Activated naive CD8-positive, alpha-beta T cell (primary cell): ENCODE measurements at regions not wholly inside any gene's neighbourhood (a gene's known extent, or its start where the extent isn't known, plus 50 kb on each side); places are given as distances from the start of the nearest gene placed in this dataset.

Experiments
- H3K27ac Mint-ChIP-seq: one replicate; pipeline ENCODE4 v1.8.0; 2021; ENCODE audit warnings: mixed read lengths
- H3K27me3 Mint-ChIP-seq: one replicate; pipeline ENCODE4 v1.8.0; 2021; ENCODE audit warnings: mixed read lengths
- H3K36me3 Mint-ChIP-seq: one replicate; pipeline ENCODE4 v1.8.0; 2021; ENCODE audit warnings: mixed read lengths
- H3K4me1 Mint-ChIP-seq: one replicate; pipeline ENCODE4 v1.8.0; 2021; ENCODE audit warnings: low read depth, mixed read lengths
- H3K4me3 Mint-ChIP-seq: one replicate; pipeline ENCODE4 v1.8.0; 2021; ENCODE audit warnings: mild to moderate bottlenecking, mixed read lengths
- H3K9me3 Mint-ChIP-seq: one replicate; pipeline ENCODE4 v1.8.0; 2021; ENCODE audit warnings: low read depth, mixed read lengths

GRCh38 chr2:9740382-9741073 is 102.7 kb upstream of the TAF1B start:
- Mint-ChIP-seq H3K9me3 (no peaks in the 10 kb centered on the region), H3K4me1 (peaks cover 41% of the 10 kb centered on the region), H3K27me3 (no peaks in the 10 kb centered on the region), H3K4me3 (peak overlapping the region; percentile 13), H3K27ac (no peak overlapping the region), H3K36me3 (no peaks in the 10 kb centered on the region)

- peak overlapping the region; percentile 46 for H3K27ac Mint-ChIP-seq
- no peaks in the 10 kb centered on the region for H3K9me3 Mint-ChIP-seq
- no peaks in the 10 kb centered on the region for H3K27me3 Mint-ChIP-seq
- H3K4me3 Mint-ChIP-seq: no peak overlapping the region
- H3K4me1 Mint-ChIP-seq: peaks cover 35% of the 10 kb centered on the region
- H3K36me3 Mint-ChIP-seq: no peaks in the 10 kb centered on the region
These were observed 102.2 kb upstream of the TAF1B start for GRCh38 chr2:9741110-9741509.

- Mint-ChIP-seq H3K9me3 (no peaks in the 10 kb centered on the region), H3K4me3 (no peak overlapping the region), H3K27ac (no peak overlapping the region), H3K36me3 (no peaks in the 10 kb centered on the region), H3K4me1 (peaks cover 23% of the 10 kb centered on the region), H3K27me3 (no peaks in the 10 kb centered on the region)
These were observed 100.7 kb upstream of the TAF1B start for GRCh38 chr2:9742601-9743000.

GRCh38 chr2:9744256-9745004 is 98.8 kb upstream of the TAF1B start:
- Mint-ChIP-seq H3K27me3 (no peaks in the 10 kb centered on the region), H3K27ac (no peak overlapping the region), H3K4me1 (peaks cover 17% of the 10 kb centered on the region)

GRCh38 chr2:9745153-9745899 is 97.9 kb upstream of the TAF1B start:
- H3K27ac Mint-ChIP-seq: no peak overlapping the region
- no peaks in the 10 kb centered on the region for H3K27me3 Mint-ChIP-seq
- peaks cover 14% of the 10 kb centered on the region for H3K4me1 Mint-ChIP-seq
- H3K9me3 Mint-ChIP-seq: no peaks in the 10 kb centered on the region
- H3K36me3 Mint-ChIP-seq: no peaks in the 10 kb centered on the region
- no peak overlapping the region for H3K4me3 Mint-ChIP-seq

More at GRCh38 chr2:9744256-9745004, 98.8 kb upstream of the TAF1B start:
- H3K4me3 Mint-ChIP-seq: no peak overlapping the region
- no peaks in the 10 kb centered on the region for H3K36me3 Mint-ChIP-seq
- no peaks in the 10 kb centered on the region for H3K9me3 Mint-ChIP-seq

GRCh38 chr2:9747396-9747795 is 95.9 kb upstream of the TAF1B start:
- no peaks in the 10 kb centered on the region for H3K9me3 Mint-ChIP-seq
- no peak overlapping the region for H3K4me3 Mint-ChIP-seq
- no peaks in the 10 kb centered on the region for H3K27me3 Mint-ChIP-seq
- no peak overlapping the region for H3K27ac Mint-ChIP-seq
- H3K36me3 Mint-ChIP-seq: no peaks in the 10 kb centered on the region
- peaks cover 23% of the 10 kb centered on the region for H3K4me1 Mint-ChIP-seq

- Mint-ChIP-seq H3K27me3 (peaks cover 1% of the 10 kb centered on the region), H3K9me3 (no peaks in the 10 kb centered on the region), H3K27ac (no peak overlapping the region), H3K36me3 (no peaks in the 10 kb centered on the region), H3K4me3 (no peak overlapping the region), H3K4me1 (peaks cover 34% of the 10 kb centered on the region)
These were observed 94.7 kb upstream of the TAF1B start for GRCh38 chr2:9748577-9748976.

- H3K4me1 Mint-ChIP-seq: peaks cover 42% of the 10 kb centered on the region
- H3K4me3 Mint-ChIP-seq: no peak overlapping the region
- no peak overlapping the region for H3K27ac Mint-ChIP-seq
- no peaks in the 10 kb centered on the region for H3K36me3 Mint-ChIP-seq
- H3K9me3 Mint-ChIP-seq: no peaks in the 10 kb centered on the region
- peaks cover 1% of the 10 kb centered on the region for H3K27me3 Mint-ChIP-seq
These were observed 93.6 kb upstream of the TAF1B start for GRCh38 chr2:9749546-9750223.

GRCh38 chr2:9750224-9751215 is 92.8 kb upstream of the TAF1B start:
- peaks cover 5% of the 10 kb centered on the region for H3K27me3 Mint-ChIP-seq
- H3K4me1 Mint-ChIP-seq: peaks cover 49% of the 10 kb centered on the region
- no peak overlapping the region for H3K4me3 Mint-ChIP-seq
- H3K9me3 Mint-ChIP-seq: no peaks in the 10 kb centered on the region
- peaks cover 2% of the 10 kb centered on the region for H3K36me3 Mint-ChIP-seq
- no peak overlapping the region for H3K27ac Mint-ChIP-seq

GRCh38 chr2:9751831-9752230 is 91.4 kb upstream of the TAF1B start:
- no peaks in the 10 kb centered on the region for H3K9me3 Mint-ChIP-seq
- H3K4me3 Mint-ChIP-seq: no peak overlapping the region

GRCh38 chr2:9752441-9753275 is 90.6 kb upstream of the TAF1B start:
- peaks cover 52% of the 10 kb centered on the region for H3K4me1 Mint-ChIP-seq
- peak overlapping the region; percentile 84 for H3K4me3 Mint-ChIP-seq
- H3K9me3 Mint-ChIP-seq: no peaks in the 10 kb centered on the region
- H3K27ac Mint-ChIP-seq: peak overlapping the region; percentile 95
- peaks cover 2% of the 10 kb centered on the region for H3K36me3 Mint-ChIP-seq
- peaks cover 10% of the 10 kb centered on the region for H3K27me3 Mint-ChIP-seq

More at GRCh38 chr2:9751831-9752230, 91.4 kb upstream of the TAF1B start:
- H3K27me3 Mint-ChIP-seq: peaks cover 9% of the 10 kb centered on the region
- no peak overlapping the region for H3K27ac Mint-ChIP-seq
- H3K36me3 Mint-ChIP-seq: peaks cover 2% of the 10 kb centered on the region
- H3K4me1 Mint-ChIP-seq: peaks cover 49% of the 10 kb centered on the region

- Mint-ChIP-seq H3K27ac (peak overlapping the region; percentile 95), H3K9me3 (no peaks in the 10 kb centered on the region), H3K4me3 (peak overlapping the region; percentile 84), H3K4me1 (peaks cover 52% of the 10 kb centered on the region), H3K27me3 (peaks cover 10% of the 10 kb centered on the region), H3K36me3 (peaks cover 2% of the 10 kb centered on the region)
These were observed 90.0 kb upstream of the TAF1B start for GRCh38 chr2:9753276-9753600.
